ENCODE measurements at regions not wholly inside any gene's neighbourhood (a gene's known extent, or its start where the extent isn't known, plus 50 kb on each side); places are given as distances from the start of the nearest gene placed in this dataset.

DNA sequence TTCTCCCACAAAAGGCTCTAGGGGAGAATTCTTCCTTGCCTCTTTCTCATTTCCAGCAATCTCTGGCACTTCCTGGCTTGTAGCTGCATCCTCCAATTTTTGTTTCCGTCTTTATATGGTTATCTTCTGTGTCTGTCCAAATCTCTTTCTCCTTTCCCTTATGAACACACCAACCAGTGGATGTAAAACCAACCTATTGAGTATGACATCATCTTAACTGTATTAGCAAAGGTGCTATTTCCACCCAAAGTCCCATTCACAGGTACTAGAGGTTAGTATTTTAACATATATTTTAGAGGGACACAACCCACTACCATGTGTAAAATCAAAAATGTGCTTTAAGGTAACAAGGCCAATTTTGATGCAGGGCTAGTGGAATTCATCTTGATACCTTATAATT, 129.0 kb downstream of the RAP2A start:
- DNase-seq (ENCODE audit: low read depth in 2 of 2) = no peak

DNA sequence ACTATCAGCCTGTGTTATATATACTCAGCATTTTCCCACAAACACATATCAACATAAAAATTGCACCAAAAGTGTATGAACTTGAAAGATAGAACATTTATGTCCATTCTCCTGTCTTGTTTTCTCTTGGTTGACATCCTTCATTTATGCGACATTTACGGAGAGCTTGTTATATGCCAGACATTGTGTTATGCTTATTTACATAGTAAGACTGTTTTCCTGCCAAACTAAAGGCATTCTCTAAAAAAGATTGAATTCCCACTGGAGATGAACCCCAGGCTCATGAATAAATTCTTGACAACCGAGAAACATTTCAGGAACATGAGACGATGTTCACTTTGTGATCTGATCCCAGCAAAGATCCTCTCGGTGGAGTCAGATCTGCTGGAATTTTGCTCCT, 131.0 kb downstream of the RAP2A start:
- DNase-seq (ENCODE audit: low read depth in 2 of 2) = no peak

DNA sequence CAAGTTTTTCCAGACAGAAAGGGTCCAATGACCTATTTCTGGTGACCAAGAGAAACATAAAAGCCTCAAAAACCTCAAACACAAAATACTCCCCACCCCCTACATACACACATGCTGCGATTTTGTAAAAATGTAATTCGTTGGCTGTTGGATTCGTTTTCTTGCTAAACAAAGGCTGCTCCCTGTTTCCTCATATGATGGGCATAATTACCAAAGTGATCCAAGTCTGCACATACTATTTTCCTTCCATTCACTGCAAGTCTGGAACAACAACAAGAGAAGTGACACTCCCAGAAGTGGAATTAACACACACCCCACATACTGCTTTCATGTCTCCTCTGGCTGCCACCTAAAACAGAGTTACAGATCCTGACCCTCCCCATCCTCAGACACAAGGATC, 131.9 kb downstream of the RAP2A start:
- no peak for DNase-seq (ENCODE audit: low read depth in 2 of 2)

GRCh38 chr13:97566907-97567306, 132.9 kb downstream of the RAP2A start:
- DNase-seq (ENCODE audit: low read depth in 2 of 2) = no peak

DNA sequence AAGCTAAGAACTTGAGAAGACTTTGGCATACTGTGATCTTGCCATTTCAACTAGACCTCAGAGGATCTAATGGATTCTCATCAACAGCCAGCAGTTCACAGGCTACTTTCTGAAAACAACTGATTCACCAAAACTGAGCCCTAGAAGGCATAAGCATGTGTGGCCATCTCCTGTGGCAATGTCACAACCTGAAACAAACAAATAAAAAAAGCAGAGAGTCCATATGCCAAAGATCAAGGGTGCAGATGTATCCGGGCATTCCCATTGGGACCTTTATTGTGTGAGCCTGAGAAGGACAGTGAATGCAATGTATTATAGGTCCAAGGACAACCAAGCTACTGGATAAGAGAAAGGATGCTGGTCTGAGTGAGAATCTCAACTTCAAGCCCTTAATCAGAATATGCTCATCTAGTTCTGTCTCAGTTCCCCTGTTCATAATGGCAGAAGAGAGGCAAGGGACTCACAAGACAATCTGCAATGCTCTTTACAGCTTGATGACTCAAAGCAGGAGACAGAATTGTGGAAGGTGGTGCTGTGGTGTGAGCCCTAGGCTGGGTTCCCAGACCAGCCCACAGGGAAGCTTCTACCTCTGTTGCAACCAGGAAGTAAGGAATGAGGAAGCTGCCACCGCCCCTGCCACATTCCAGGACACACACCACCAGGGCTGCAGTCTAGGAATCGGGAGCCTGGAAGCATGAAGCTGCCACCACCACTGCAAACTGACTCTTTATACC, 133.7 kb downstream of the RAP2A start:
- DNase-seq (ENCODE audit: low read depth in 2 of 2) = no peak

DNA sequence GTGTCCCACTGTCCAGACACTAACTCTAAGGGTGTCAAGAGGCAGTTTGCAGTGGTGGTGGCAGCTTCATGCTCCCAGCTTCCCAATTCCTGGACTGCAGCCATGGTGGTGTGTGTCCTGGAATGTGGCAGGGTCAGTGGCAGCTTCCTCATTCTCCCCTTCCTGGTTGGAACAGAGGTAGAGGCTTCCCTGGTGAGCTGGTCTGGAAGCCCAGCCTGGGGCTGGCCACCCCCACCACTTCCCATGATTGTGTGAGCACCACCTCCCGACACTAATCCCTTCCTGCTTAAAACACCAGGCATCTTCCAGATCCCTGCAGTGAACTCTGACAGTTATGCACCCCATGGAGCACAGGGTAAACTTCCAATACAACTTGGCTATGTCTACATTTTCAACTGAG, 134.9 kb downstream of the RAP2A start:
- no peak for DNase-seq (ENCODE audit: low read depth in 2 of 2)

DNA sequence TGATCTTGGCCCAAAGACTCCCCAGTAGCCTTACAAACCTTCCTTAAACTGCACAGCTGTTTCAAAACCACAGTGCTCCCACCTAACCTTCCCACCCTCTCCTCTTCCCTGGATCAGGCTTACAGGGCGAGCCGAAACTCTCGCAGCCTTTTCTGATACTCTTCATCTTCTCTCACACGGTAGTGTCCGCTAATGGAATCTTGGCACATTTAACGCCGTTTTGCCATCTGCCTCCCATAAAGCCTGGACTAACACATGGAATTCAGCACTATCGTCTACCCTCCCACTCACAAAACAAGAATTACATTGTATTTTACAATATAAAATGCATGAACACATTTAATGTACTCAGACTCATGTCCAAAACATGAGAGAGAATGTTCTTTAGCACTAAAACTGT, 135.9 kb downstream of the RAP2A start:
- DNase-seq (ENCODE audit: low read depth in 2 of 2) = no peak

DNA sequence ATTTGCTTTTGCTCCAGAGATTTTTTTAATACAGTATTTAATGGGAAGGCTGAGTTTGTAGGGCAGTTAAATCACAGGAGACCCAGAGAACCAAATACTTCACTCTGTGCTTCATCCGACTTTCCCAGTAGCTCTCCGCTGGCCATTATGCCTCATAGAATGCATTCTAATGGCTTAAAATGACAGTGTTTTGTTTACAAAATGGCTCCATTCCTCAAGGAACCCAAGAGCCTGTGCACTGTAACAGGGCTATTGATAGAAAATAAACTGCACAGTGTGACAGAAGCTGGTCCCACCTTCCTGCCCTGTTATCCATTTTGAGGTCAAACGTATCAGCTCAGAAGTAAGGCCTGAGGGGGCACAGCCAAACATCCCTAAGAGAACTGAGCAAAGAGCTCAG, 136.5 kb downstream of the RAP2A start:
- no peak for DNase-seq (ENCODE audit: low read depth in 2 of 2)

- no peak for DNase-seq (ENCODE audit: low read depth in 2 of 2)
Measured at GRCh38 chr13:97573011-97573410, 139.0 kb downstream of the RAP2A start.

DNA sequence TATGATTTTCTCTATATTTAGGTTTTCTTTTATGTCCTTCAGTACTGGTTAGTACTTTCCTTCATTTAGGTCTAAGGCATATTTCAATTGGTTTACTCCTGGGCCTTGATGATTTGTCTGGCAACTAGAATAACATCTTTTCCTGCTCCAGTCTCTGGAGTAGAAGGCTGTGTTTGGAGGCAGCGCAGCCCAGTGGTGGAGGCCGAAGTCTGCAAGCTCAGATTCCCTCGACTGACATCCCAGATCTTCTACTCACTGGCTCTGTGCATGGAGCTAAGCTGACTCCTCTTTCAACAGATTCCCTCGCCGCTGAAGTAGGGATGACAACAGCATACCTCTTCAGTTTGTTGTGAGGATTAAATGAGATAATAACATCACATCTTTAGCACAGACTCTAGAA, 141.0 kb downstream of the RAP2A start:
- DNase-seq (ENCODE audit: low read depth in 2 of 2) = no peak

GRCh38 chr13:97577026-97577425, 143.1 kb downstream of the RAP2A start:
- DNase-seq (ENCODE audit: low read depth in 2 of 2) = no peak

- DNase-seq (ENCODE audit: low read depth in 2 of 2) = no peak
Measured at GRCh38 chr13:97582170-97582569, 148.2 kb downstream of the RAP2A start.

GRCh38 chr13:97583907-97584497, 150.0 kb downstream of the RAP2A start:
- no peak for DNase-seq (ENCODE audit: low read depth in 2 of 2)

DNA sequence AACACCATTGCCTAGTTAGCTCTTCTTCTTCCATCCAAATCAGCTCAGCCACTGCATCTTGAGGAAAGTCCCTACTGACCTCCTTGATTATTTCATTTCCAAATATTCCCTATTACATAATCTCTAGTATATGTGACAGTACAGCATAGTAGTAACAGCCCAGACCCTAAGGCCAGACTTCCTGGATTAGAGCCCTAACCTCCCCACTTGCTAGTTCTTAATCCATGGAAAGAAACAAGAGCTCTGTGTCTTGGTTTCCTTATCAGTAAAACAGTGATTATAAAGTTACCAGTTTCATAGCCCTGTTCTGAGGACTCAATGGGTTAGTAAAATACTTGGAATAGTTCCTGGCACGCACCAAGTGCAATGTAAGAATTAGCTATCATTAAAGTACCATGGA, 153.0 kb downstream of the RAP2A start:
- no peak for DNase-seq (ENCODE audit: low read depth in 2 of 2)

GRCh38 chr13:97588993-97589392, 155.0 kb downstream of the RAP2A start:
- DNase-seq (ENCODE audit: low read depth in 2 of 2) = no peak

DNA sequence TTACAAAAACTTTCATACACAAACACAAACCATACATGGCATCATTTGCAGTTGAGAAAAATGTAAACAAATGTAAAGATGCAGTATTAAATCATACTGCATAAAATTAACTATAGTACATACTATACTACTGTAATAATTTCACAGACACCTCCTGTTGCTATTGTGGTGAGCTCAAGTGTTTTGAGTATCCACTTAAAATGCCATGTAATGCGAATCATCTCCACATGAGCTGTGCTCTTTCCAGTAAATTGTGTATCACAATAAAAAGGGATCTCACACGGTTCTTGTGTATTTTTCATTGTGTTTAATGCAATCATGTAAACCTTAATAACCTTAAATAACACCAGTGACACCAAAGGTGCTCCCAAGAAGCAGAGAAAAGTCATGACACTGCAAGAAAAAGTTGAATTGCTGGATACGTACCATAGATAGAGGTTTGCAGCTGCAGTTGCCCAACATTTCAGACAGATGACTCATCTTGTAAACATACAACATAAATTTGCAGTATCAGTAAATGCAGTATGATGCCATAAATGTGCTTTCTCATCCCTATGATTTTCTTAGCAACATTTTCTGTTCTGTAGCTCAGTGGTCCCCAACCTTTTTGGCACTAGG, 166.6 kb downstream of the RAP2A start:
- no peak for DNase-seq (ENCODE audit: low read depth in 2 of 2)

DNA sequence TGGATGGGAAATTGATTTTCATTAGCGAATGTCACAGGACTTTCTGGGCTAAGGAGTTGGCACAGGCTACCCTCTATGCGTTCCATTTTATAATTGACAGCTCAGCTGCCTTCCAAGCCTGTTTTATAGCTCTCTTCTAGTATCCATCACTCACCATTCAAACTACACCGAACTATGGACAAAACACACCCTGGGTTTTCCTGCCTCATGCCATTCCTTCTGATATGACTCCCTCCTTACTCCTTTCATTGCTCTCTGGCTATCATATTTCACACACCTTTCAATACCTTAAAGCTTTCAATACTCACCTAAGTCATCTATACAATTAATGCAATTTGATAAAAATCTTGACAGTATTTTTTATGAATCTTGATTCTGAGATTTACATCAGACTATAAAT, 181.3 kb downstream of the RAP2A start:
- DNase-seq (ENCODE audit: low read depth in 2 of 2) = no peak

- no peak for DNase-seq (ENCODE audit: low read depth in 2 of 2)
Measured at GRCh38 chr13:97616385-97616784, 182.4 kb downstream of the RAP2A start.

DNA sequence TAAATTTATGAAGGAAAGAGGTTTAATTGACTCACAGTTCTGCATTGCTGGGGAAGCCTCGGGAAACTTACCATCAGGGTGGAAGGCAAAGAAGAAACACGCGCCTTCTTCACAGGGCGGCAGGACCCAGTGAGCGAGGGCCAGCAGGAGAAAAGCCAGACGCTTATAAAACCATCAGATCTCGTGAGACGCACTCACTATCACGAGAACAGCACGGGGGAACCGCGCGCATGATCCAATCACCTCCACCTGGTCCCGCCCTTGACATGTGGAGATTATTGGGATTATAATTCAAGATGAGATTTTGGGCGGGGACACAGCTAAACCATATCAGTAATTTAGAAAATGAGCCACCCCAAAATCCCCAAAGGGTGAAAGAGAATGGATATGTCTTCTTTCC, 187.1 kb downstream of the RAP2A start:
- DNase-seq (ENCODE audit: low read depth in 2 of 2) = no peak

DNA sequence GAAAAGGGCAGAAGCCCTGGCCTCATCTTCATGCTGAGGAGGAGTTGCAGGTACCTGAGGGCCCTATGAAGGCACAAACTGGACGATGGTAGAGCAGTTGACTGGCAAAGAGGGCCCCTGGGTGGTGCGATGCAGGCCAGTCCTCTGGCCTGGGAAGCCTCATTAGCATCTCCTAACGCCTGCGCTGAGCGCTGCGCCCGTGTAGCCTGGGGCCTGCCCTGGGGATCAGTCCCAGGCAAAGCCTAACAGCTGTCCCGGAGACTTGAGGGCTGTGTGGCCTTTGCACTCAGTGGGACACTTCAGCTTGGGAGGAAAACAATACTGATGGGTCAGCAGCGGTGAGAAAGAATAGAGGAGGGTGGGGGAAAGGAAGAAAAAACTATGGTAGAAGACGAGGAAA, 187.7 kb downstream of the RAP2A start:
- DNase-seq (ENCODE audit: low read depth in 2 of 2) = no peak

- no peak for DNase-seq (ENCODE audit: low read depth in 2 of 2)
Measured at GRCh38 chr13:97627566-97627965, 193.6 kb downstream of the RAP2A start.

- DNase-seq (ENCODE audit: low read depth in 2 of 2) = no peak
Measured at GRCh38 chr13:97629601-97630272, 195.8 kb downstream of the RAP2A start.

DNA sequence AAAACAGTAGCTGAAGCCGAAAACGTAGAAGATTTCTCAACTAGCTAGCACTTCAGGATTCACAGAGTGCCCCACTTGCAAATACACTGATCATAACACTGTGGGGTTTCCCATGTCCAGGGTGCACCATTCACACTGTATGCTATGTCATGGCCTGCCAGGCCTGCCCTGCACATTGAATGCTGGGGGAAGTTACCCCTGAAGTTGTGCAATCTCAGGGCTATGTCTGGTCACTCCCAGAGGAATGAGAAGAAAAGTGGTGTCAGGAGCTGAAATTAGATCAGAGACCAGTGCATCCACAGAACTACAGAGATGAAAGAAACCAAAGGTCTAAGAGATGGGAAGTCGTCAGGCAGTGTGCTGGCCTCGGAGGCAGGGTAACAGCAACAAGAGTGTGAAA, 196.8 kb downstream of the RAP2A start:
- DNase-seq (ENCODE audit: low read depth in 2 of 2) = no peak

Data from stimulated activated CD8-positive, alpha-beta memory T cell treated with anti-CD3 and anti-CD28 coated beads, Interleukin-15, amount 100 ng/mL, for 48 hours (primary cell).